HG03135 (cell line): ENCODE measurements at regions not wholly inside any gene's neighbourhood (a gene's known extent, or its start where the extent isn't known, plus 50 kb on each side); places are given as distances from the start of the nearest gene placed in this dataset.
A peak's percentile ranks its signal among the peaks of the same experiment; 100 is the strongest.
"Not testable (repeated sequence)": the region's sequence is repeated elsewhere in the genome, so short reads cannot be mapped to it uniquely, and the experiment has no call there.

Experiments
- ATAC-seq: cut with Tn5 transposase; IDR thresholded peaks from one replicate; pipeline ENCODE4 v1.9.1; 2021; ENCODE audit warnings: mild to moderate bottlenecking, moderate library complexity; ENCODE audit not compliant: unreplicated experiment

GRCh38 chr3:6242104-6242503 lies 618.8 kb upstream of the GRM7 start:
- no peak for ATAC-seq

- no peak for ATAC-seq
Measured at GRCh38 chr3:6248528-6248927, 612.4 kb upstream of the GRM7 start.

GRCh38 chr3:6249679-6250078 lies 611.2 kb upstream of the GRM7 start:
- peak; percentile 56 for ATAC-seq

DNA sequence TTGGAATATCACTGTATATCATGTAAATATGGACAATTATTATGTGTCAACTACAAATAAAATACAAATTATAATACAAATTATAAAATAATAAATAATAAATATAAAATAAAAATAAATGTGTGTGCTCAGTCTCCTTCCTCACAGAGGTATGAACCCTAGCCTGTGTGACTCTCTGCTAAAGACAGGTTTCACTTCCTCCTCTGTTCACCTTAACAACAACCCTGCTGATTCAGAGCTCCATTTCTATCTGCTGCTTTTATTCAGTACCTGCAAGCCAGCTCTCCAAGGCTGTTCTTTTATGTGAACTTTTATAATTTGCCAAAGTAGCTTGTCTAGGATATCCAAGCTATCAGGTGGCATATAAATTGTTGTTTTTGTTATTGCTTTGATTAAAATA lies 610.7 kb upstream of the GRM7 start:
- peak; percentile 98 for ATAC-seq

DNA sequence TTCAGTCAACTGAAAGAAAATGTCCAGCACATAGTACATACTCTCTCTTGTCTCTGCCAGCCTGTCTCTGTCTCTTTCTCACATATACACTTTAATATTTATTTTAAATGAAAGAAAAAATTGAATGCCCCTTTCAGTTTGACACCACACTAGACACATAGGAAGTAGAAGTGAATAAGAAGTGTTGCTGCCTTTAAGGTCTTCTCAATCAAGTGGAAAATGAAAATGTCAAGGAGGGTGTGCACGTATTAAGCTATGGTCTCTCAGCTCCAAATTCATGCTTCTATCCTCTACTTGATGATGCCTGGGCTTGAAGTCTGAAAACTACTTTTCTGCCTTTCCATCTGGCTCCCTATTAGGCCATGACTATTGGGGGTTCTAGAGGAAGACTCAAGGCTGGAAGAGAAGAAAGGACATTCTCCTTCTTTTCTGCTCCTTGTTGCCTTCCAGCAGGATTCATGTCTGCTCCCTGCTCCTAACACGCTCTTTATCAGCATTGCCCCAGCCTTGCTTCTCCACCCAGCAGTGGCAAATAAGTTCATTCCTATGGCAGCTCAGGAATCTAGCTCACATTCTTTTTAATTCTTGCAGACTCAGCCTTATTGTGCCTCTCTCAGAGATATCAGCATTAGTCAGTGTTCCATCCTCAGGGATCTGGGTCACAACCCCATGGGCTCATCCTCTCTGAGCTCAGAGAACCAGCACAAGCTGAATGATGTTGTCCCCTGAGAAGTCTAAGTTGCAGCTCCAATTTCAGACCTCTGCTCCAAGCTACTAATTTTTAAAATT lies 609.1 kb upstream of the GRM7 start:
- no peak for ATAC-seq

- ATAC-seq: no peak
Measured at GRCh38 chr3:6254490-6254889, 606.4 kb upstream of the GRM7 start.

- no peak for ATAC-seq
Measured at GRCh38 chr3:6255229-6255628, 605.7 kb upstream of the GRM7 start.

DNA sequence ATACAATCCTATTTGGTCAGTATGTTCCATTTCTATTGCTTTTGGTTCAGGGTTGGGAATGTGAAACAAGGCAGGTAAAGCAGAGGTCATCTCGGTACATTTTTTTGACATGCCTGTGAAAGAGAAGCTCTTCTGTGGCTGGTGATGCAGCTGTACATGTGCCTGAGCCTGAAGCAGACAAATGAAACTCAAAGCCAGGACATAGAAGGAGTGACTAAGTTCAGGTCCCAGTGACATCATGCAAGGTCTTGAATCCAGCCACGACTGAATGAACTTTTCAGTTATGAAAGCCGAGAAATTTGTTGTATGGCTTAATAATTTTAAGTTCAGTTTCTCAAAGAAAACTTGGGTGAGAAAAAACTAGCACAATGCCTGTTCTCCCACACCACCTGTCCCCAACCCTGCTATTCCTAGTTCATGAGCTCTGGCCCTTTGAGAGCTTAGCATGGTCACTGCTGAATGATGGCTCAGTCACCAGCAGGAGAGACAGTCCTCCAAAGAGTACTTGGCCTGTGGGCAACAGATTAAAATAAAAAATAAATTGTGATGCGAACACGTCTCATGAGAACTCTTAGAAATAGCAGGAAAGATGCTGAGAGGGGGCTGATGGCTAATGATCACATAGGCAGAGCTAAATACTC lies 600.2 kb upstream of the GRM7 start:
- ATAC-seq: peak; percentile 63

GRCh38 chr3:6262010-6262409 lies 598.9 kb upstream of the GRM7 start:
- no peak for ATAC-seq

GRCh38 chr3:6264036-6264435 lies 596.9 kb upstream of the GRM7 start:
- ATAC-seq: no peak

GRCh38 chr3:6264906-6265305 lies 596.0 kb upstream of the GRM7 start:
- ATAC-seq: no peak

- no peak for ATAC-seq
Measured at GRCh38 chr3:6266135-6266534, 594.8 kb upstream of the GRM7 start.

DNA sequence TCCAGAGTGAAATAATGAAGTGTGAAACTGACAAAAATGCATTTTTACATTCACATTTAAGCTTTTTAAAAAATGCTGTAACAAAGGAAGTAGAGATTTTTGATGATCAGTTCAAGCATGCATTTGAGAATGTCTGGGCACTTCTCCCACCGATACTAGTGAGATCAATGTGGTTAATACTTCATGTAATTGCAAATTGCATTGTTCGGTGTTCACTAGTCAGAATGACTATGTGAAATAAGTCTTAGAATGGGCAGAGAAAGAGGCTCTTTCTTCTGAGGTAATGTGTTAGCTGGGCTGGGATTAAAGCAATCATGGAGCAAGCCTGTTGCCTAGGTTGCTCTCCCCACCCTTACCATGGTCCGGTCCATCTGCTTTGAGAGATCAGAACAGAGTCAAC lies 587.0 kb upstream of the GRM7 start:
- no peak for ATAC-seq

DNA sequence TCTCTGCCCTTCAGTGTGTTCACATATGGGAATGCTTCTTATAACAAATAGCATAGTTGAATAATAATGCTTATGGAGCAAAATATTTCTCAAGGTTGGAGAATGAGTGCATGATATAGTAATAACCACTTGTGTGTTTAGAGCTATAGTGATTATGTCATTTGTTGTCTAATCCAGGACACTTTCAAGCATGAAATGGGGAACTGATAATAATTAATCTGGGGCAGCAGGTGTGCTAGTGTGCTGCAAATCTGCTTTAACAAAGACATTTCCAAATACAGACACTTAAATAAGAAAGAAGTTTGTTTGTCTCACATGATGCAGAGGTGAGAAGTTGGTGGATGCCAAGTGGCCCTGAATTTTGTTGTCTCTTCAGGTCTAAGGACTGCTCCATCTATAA lies 579.3 kb upstream of the GRM7 start:
- no peak for ATAC-seq

DNA sequence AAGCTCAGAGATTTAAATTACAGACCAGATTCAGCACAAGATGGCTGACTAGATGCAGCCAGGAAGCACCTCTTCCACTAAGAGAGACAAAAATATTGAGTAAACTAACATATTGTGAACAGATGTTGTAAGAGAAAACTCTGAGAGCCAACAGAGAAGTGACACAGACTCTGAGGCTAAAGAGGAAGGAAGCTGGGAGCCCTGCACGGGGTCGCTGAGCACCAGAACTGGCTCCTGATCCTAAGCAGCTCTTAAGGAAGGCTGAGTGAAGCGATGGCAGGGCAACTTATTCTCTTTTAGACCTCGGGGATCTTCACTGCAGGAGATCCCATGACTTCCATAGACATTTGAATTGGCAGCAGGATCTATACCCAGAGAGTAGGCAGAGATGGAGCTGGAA lies 578.0 kb upstream of the GRM7 start:
- ATAC-seq: no peak

DNA sequence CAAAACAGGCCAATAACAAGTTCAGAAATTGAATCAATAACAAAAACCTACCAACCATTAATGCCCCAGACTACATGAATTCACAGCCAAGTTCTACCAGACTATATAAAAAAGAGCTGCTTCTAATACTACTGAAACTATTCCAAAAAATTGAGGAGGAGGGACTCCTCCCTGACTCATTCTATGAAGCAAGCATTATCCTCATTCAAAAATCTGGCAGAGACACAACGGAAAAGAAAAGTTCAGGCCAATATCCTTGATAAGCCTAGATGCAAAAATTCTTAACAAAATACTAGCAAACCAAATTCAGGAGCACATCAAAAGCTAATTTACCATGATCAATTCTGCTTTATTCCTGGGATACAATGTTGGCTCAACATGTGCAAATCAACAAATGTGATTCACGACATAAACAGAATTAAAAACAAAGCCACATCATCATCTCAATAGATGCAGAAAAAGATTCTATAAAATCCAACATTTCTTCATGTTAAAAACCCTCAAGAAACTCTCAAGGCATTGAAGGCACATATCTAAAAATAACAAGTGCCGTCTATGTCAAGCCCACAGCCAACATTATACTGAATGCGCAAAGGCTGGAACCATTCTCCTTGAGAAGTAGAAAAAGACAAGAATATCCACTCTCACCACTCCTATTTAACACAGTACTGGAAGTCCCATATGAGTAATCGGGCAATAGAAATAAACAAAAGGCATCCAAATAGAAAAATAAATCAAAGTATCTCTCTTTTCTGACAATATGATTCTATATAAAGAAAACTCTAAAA lies 573.6 kb upstream of the GRM7 start:
- ATAC-seq: no peak

GRCh38 chr3:6301626-6302025 lies 559.3 kb upstream of the GRM7 start:
- ATAC-seq: no peak

- ATAC-seq: no peak
Measured at GRCh38 chr3:6315906-6316305, 545.0 kb upstream of the GRM7 start.

- ATAC-seq: no peak
Measured at GRCh38 chr3:6321999-6322398, 538.9 kb upstream of the GRM7 start.

DNA sequence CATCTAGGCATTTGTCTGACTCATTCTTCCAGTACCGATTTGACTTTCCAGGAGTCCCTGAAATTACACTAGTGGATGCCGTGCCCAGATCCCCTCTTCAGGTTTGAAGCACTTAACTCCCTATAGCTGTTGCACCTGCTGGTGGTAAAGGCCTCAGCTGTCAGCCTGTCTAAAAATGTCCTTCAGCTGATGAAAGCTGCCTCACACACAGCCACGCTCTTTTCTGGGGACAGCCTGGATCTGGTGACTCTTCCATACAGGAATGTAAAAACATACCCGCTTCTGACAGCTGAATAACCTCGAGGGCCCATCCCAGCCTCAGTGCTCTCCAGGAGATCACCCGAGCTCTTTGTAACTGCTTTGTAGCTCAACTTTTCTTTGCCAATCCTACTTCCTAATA lies 534.1 kb upstream of the GRM7 start:
- no peak for ATAC-seq

- ATAC-seq: not testable (repeated sequence)
Measured at GRCh38 chr3:6340980-6341325, 520.0 kb upstream of the GRM7 start.

- no peak for ATAC-seq
Measured at GRCh38 chr3:6351752-6352151, 509.2 kb upstream of the GRM7 start.
